ENCODE measurements at regions not wholly inside any gene's neighbourhood (a gene's known extent, or its start where the extent isn't known, plus 50 kb on each side); places are given as distances from the start of the nearest gene placed in this dataset.
A peak's percentile ranks its signal among the peaks of the same experiment; 100 is the strongest.

GRCh38 chr19:29439021-29439420 lies 86.8 kb upstream of the VSTM2B start:
- peaks cover 34% of the 10 kb centered on the region for H3K9me3 Mint-ChIP-seq

GRCh38 chr19:29439688-29440550 lies 85.9 kb upstream of the VSTM2B start:
- TF ChIP-seq CTCF (IDR thresholded peaks at IDR 0.05), result no peak
- DNase-seq, result no peak
- no peak overlapping the region for H3K27ac Mint-ChIP-seq
- H3K4me3 Mint-ChIP-seq, result no peak overlapping the region
- peaks cover 40% of the 10 kb centered on the region for H3K9me3 Mint-ChIP-seq
- no peaks in the 10 kb centered on the region for H3K36me3 Mint-ChIP-seq (ENCODE audit: low read depth)
- H3K4me1 Mint-ChIP-seq, result no peaks in the 10 kb centered on the region
- H3K27me3 Mint-ChIP-seq (ENCODE audit: low read depth, poor library complexity), result peaks cover 29% of the 10 kb centered on the region

More at GRCh38 chr19:29439021-29439420, 86.8 kb upstream of the VSTM2B start:
- peaks cover 29% of the 10 kb centered on the region for H3K27me3 Mint-ChIP-seq (ENCODE audit: low read depth, poor library complexity)
- no peak for DNase-seq
- no peak for TF ChIP-seq CTCF (IDR thresholded peaks at IDR 0.05)
- no peak overlapping the region for H3K27ac Mint-ChIP-seq
- H3K4me3 Mint-ChIP-seq, result no peak overlapping the region
- no peaks in the 10 kb centered on the region for H3K36me3 Mint-ChIP-seq (ENCODE audit: low read depth)
- no peaks in the 10 kb centered on the region for H3K4me1 Mint-ChIP-seq

GRCh38 chr19:29442094-29442493 lies 83.7 kb upstream of the VSTM2B start:
- Mint-ChIP-seq H3K27ac (no peak overlapping the region), H3K9me3 (peaks cover 37% of the 10 kb centered on the region), H3K27me3 (ENCODE audit: low read depth, poor library complexity) (peaks cover 27% of the 10 kb centered on the region), H3K4me1 (no peaks in the 10 kb centered on the region), H3K36me3 (ENCODE audit: low read depth) (no peaks in the 10 kb centered on the region), H3K4me3 (no peak overlapping the region)
- no peak for TF ChIP-seq CTCF (IDR thresholded peaks at IDR 0.05)
- DNase-seq, result no peak

GRCh38 chr19:29442910-29443309 lies 82.9 kb upstream of the VSTM2B start:
- no peak for DNase-seq
- H3K9me3 Mint-ChIP-seq, result peaks cover 29% of the 10 kb centered on the region
- peaks cover 23% of the 10 kb centered on the region for H3K27me3 Mint-ChIP-seq (ENCODE audit: low read depth, poor library complexity)
- H3K27ac Mint-ChIP-seq, result no peak overlapping the region
- H3K4me3 Mint-ChIP-seq, result no peak overlapping the region
- no peak for TF ChIP-seq CTCF (IDR thresholded peaks at IDR 0.05)
- H3K4me1 Mint-ChIP-seq, result no peaks in the 10 kb centered on the region
- no peaks in the 10 kb centered on the region for H3K36me3 Mint-ChIP-seq (ENCODE audit: low read depth)

- Mint-ChIP-seq H3K36me3 (ENCODE audit: low read depth) (no peaks in the 10 kb centered on the region), H3K4me3 (no peak overlapping the region), H3K9me3 (peaks cover 23% of the 10 kb centered on the region), H3K27ac (no peak overlapping the region), H3K4me1 (no peaks in the 10 kb centered on the region), H3K27me3 (ENCODE audit: low read depth, poor library complexity) (peaks cover 20% of the 10 kb centered on the region)
- TF ChIP-seq CTCF (IDR thresholded peaks at IDR 0.05), result no peak
- DNase-seq, result no peak
These were observed 80.5 kb upstream of the VSTM2B start for GRCh38 chr19:29445246-29445645.

GRCh38 chr19:29446361-29446760 lies 79.4 kb upstream of the VSTM2B start:
- no peaks in the 10 kb centered on the region for H3K4me1 Mint-ChIP-seq
- H3K9me3 Mint-ChIP-seq, result peaks cover 12% of the 10 kb centered on the region
- DNase-seq, result no peak
- H3K27me3 Mint-ChIP-seq (ENCODE audit: low read depth, poor library complexity), result peaks cover 21% of the 10 kb centered on the region
- no peaks in the 10 kb centered on the region for H3K36me3 Mint-ChIP-seq (ENCODE audit: low read depth)
- no peak for TF ChIP-seq CTCF (IDR thresholded peaks at IDR 0.05)
- peak overlapping the region; percentile 51 for H3K27ac Mint-ChIP-seq
- H3K4me3 Mint-ChIP-seq, result no peak overlapping the region

All from nephron progenitor cell (in vitro differentiated cells).